ENCODE measurements at regions not wholly inside any gene's neighbourhood (a gene's known extent, or its start where the extent isn't known, plus 50 kb on each side); places are given as distances from the start of the nearest gene placed in this dataset.
A peak's percentile ranks its signal among the peaks of the same experiment; 100 is the strongest.

DNA sequence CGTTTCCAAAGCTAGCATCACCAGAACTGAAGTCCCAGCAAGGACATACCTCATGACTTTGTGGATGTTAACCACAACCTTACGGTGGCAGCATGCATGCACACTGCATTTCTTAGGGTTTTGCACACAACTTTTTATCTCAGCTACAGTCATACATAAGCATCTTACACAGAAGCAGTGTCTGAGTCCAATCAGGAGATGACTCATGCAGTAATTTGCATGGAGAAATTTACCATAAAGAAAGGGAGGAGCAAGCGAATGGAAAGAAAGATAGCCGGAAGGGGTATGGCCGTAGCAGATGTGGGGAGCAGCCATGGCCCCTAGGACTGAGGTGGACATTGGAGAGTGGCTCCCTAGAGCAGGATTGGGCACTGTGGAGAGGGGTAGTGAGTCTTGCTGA is 522.5 kb downstream of the GALR1 start:
- no peaks in the 10 kb centered on the region for H3K36me3 ChIP-seq
- H3K9me3 ChIP-seq: no peaks in the 10 kb centered on the region
- no peak for DNase-seq
- no peak overlapping the region for H3K4me3 ChIP-seq
- no peaks in the 10 kb centered on the region for H3K27me3 ChIP-seq

- DNase-seq: no peak
- no peaks in the 10 kb centered on the region for H3K9me3 ChIP-seq
- H3K27me3 ChIP-seq: no peaks in the 10 kb centered on the region
- no peak overlapping the region for H3K4me3 ChIP-seq
- no peaks in the 10 kb centered on the region for H3K36me3 ChIP-seq
Observed at GRCh38 chr18:77776104-77776503, 526.5 kb downstream of the GALR1 start.

DNA sequence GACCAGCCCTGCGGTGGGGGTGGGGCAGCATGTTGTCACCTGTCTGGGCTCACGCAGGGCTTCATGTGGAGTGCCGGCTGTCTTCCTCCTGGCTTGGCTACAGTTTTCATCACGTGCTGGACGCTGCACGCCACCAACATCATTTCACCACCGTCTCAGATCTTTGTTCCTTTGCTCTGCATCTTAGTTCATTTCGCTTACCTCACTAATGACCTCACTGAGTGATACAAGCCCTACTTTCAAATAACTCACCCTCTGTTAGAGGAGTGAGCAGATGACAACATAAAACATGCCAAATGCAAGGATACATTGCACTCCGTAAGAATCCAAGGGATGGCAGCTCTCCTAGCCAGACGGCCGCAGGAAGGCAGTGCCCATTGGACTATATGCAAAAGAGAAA is 527.5 kb downstream of the GALR1 start:
- no peak for DNase-seq
- no peak overlapping the region for H3K4me3 ChIP-seq
- no peaks in the 10 kb centered on the region for H3K36me3 ChIP-seq
- H3K9me3 ChIP-seq: no peaks in the 10 kb centered on the region
- no peaks in the 10 kb centered on the region for H3K27me3 ChIP-seq

- Histone ChIP-seq H3K27me3 (no peaks in the 10 kb centered on the region), H3K4me3 (no peak overlapping the region), H3K36me3 (no peaks in the 10 kb centered on the region), H3K9me3 (no peaks in the 10 kb centered on the region)
- DNase-seq: no peak
Observed at GRCh38 chr18:77784759-77785379, 535.2 kb downstream of the GALR1 start.

- Histone ChIP-seq H3K9me3 (no peaks in the 10 kb centered on the region), H3K27me3 (no peaks in the 10 kb centered on the region), H3K36me3 (no peaks in the 10 kb centered on the region), H3K4me3 (no peak overlapping the region)
- no peak for DNase-seq
Observed at GRCh38 chr18:77785415-77785975, 535.8 kb downstream of the GALR1 start.

DNA sequence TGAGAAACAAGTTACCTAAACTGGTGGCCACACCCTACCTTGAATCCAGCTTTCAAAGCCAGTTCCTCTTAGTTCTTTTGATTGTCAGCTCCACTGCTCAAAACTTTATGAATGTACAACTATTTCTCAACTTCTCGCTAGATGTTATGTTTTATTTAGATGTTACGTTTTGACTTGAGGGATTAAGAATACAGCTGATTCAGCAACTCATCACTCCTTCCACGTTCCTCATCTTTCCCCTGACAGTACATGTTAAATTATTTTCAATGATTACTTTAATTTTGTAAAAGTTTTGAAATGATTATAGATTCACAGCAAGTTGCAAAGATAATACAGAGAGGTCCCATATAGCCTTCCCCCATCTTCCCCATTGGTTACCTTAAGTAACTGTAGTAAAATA is 553.4 kb downstream of the GALR1 start:
- Histone ChIP-seq H3K36me3 (no peaks in the 10 kb centered on the region), H3K9me3 (no peaks in the 10 kb centered on the region), H3K27me3 (no peaks in the 10 kb centered on the region), H3K4me3 (no peak overlapping the region)
- no peak for DNase-seq

GRCh38 chr18:77804382-77804781 is 554.7 kb downstream of the GALR1 start:
- no peak for DNase-seq
- Histone ChIP-seq H3K4me3 (no peak overlapping the region), H3K9me3 (no peaks in the 10 kb centered on the region), H3K36me3 (no peaks in the 10 kb centered on the region), H3K27me3 (no peaks in the 10 kb centered on the region)

GRCh38 chr18:77807650-77808049 is 558.0 kb downstream of the GALR1 start:
- Histone ChIP-seq H3K27me3 (no peaks in the 10 kb centered on the region), H3K36me3 (no peaks in the 10 kb centered on the region), H3K4me3 (no peak overlapping the region), H3K9me3 (no peaks in the 10 kb centered on the region)
- no peak for DNase-seq

DNA sequence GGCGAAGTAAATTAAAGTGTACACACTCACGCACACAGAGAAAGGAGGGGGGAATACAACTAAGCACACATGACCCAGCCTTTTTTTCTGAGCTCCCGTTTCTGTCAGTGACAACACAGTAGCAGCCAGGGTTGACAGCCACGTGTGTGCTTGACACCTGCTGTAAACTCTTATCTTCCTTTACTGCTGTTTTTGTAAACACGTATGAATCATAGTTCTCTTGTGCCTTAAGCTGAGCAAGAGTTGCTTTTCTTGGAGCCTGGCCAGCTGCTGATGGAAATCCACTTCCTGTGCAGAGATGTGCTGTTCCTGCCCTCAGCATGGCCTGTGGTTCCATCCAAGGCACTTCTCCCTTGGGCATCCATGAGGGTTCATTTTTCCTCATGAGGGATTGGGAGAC is 561.9 kb downstream of the GALR1 start:
- Histone ChIP-seq H3K4me3 (no peak overlapping the region), H3K9me3 (no peaks in the 10 kb centered on the region), H3K27me3 (no peaks in the 10 kb centered on the region), H3K36me3 (no peaks in the 10 kb centered on the region)
- peak; percentile 33 for DNase-seq

DNA sequence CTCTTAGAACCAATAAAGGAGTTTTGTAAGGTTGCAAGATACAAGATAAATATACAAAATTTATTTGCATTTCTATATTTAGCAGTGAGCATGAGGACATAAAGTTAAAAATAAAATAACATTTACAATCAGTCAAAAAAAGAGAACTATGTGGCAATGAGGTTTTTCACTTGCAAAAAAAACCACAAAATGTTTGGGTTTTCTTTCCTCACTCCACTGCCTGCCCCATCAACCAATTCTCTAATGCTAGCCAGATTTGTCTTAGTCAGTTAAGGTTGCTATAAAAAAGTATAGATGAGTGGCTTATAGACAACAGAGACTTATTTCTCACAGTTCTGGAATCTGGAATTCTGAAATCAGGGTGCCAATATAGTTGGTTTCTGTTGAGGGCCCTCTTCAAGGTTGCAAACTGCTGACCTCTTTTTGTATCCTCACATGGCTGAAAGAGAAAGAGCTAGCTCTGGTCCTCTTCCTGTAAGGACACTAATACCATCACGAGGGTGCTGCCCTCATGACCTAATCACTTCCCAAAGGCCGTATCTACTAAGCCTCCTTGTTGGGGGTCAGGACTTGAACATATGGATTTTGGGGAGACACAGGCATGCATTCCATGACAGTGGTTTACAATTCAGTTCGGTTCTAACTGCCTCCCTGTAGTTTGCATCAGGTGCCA is 566.2 kb downstream of the GALR1 start:
- Histone ChIP-seq H3K36me3 (no peaks in the 10 kb centered on the region), H3K9me3 (no peaks in the 10 kb centered on the region), H3K27me3 (no peaks in the 10 kb centered on the region), H3K4me3 (no peak overlapping the region)
- DNase-seq: no peak

DNA sequence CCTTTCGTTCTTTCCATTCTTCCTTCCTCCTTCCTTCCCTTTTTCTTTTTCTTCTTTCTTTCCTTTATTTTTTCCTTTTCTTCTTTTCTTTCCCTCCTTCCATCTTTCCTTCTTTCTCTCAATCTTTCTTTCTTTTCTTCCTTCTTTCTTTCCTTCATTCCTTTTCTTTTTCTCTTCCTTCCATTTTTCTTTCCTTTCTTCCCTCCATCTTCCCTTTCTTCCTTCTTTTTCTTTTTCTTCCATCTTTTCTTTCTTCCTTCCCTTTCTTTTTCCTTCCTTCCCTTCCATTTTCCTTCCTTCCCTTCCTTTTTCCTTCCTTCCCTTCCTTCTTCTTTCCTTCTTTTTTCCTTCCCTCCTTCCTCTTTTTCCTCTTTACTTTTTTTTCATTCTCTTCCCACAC is 568.7 kb downstream of the GALR1 start:
- H3K4me3 ChIP-seq: no peak overlapping the region
- no peaks in the 10 kb centered on the region for H3K9me3 ChIP-seq
- no peaks in the 10 kb centered on the region for H3K36me3 ChIP-seq
- DNase-seq: no peak
- no peaks in the 10 kb centered on the region for H3K27me3 ChIP-seq

- DNase-seq: no peak
- Histone ChIP-seq H3K27me3 (no peaks in the 10 kb centered on the region), H3K9me3 (no peaks in the 10 kb centered on the region), H3K4me3 (no peak overlapping the region), H3K36me3 (no peaks in the 10 kb centered on the region)
Observed at GRCh38 chr18:77820472-77820871, 570.8 kb downstream of the GALR1 start.

DNA sequence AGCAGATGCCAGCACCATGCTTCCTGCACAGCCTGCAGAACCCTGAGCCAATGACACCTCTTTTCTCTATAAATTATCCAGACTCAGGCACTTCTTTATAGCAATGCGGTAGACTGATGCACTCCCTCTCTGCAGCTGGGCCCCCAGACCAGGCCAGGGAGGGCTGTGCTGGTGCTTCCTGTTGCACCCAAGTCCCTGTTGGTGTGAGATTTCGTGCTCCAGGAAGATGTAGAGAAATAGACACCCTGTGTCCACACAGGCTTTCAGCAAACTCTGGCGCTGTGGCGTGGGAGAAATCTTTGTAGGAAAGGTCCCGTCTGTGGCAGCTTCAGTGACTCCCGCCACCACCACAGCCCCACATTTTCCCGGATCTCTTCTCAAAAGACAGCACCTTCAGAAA is 572.2 kb downstream of the GALR1 start:
- H3K9me3 ChIP-seq: no peaks in the 10 kb centered on the region
- H3K36me3 ChIP-seq: no peaks in the 10 kb centered on the region
- no peak overlapping the region for H3K4me3 ChIP-seq
- H3K27me3 ChIP-seq: no peaks in the 10 kb centered on the region
- no peak for DNase-seq

GRCh38 chr18:77822632-77823031 is 573.0 kb downstream of the GALR1 start:
- no peak for DNase-seq
- no peaks in the 10 kb centered on the region for H3K9me3 ChIP-seq
- H3K4me3 ChIP-seq: no peak overlapping the region
- H3K27me3 ChIP-seq: no peaks in the 10 kb centered on the region
- H3K36me3 ChIP-seq: no peaks in the 10 kb centered on the region

GRCh38 chr18:77833807-77834206 is 584.2 kb downstream of the GALR1 start:
- no peak for DNase-seq
- no peaks in the 10 kb centered on the region for H3K36me3 ChIP-seq
- H3K27me3 ChIP-seq: no peaks in the 10 kb centered on the region
- H3K4me3 ChIP-seq: no peak overlapping the region
- no peaks in the 10 kb centered on the region for H3K9me3 ChIP-seq

GRCh38 chr18:77851802-77852201 is 602.2 kb downstream of the GALR1 start:
- Histone ChIP-seq H3K27me3 (no peaks in the 10 kb centered on the region; the same call in 1 of the 2 replicates), H3K4me3 (no peak overlapping the region), H3K9me3 (no peaks in the 10 kb centered on the region), H3K36me3 (no peaks in the 10 kb centered on the region)
- no peak for DNase-seq

- Histone ChIP-seq H3K9me3 (no peaks in the 10 kb centered on the region), H3K36me3 (no peaks in the 10 kb centered on the region), H3K4me3 (no peak overlapping the region), H3K27me3 (no peaks in the 10 kb centered on the region; the same call in 1 of the 2 replicates)
- no peak for DNase-seq
Observed at GRCh38 chr18:77853859-77854258, 604.2 kb downstream of the GALR1 start.
